Posterior cingulate gyrus (tissue), 11 donors: ENCODE measurements at regions not wholly inside any gene's neighbourhood (a gene's known extent, or its start where the extent isn't known, plus 50 kb on each side); places are given as distances from the start of the nearest gene placed in this dataset.
"Not testable (repeated sequence)": the region's sequence is repeated elsewhere in the genome, so short reads cannot be mapped to it uniquely, and the experiment has no call there.

Experiments
- DNase-seq, 10 donors: peaks; one replicate each; pipeline versions ENCODE4 v3.0.0 to v3.0.0-alpha.2; 2020 to 2021; ENCODE audit warnings: mixed read lengths in 3 of 10
- intact Hi-C: fragments of 100-400 bp; cut with DNase I; formaldehyde crosslinking; loops from one replicate; pipeline ENCODE4 v1.15.1; 2023

DNA sequence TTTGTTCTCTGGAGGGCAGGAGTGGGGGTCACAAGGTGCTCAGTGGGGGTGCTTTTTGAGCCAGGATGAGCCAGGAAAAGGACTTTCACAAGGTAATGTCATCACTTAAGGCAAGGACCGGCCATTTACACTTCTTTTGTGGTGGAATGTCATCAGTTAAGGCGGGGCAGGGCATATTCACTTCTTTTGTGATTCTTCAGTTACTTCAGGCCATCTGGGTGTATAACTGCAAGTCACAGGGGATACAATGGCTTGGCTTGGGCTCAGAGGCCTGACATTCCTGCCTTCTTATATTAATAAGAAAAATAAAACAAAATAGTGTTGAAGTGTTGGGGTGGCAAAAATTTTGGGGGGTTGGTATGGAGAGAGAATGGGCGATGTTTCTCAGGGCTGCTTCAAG is 841.8 kb downstream of the SLITRK5 start:
- DNase-seq, intact Hi-C loops: not testable (repeated sequence)

DNA sequence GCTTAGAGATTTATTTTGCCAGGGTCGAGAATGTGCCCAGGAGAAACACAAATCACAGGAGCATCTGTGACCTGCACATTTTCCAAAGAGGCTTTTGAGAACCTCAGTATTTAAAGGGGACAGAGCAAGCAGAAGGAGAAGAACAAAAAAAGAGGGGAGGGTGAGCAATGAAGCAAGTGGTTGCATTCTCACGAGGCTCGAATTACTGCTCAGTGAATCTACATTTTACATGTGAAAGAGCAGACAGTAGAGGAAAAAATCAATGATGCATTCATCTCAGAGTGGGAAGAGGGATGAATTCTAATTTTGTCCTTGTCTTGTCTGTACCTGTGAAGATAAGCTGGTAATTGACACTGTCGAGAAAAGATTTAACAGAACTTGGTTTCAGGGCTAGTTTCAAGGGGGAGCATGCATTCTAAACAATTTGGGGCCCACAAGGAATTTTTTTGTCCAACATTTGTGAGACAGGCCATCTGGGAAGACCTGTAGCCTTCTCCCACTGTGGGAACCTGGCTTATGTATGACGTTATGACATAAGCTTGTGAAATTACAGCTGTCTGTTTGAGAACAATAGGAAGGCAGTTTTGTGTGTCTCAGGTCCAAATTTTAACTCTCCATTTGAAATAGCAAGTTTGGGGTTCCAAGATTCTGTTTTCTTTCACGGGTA is 855.1 kb downstream of the SLITRK5 start:
- no peak for DNase-seq
- intact Hi-C loops = no loop called here

DNA sequence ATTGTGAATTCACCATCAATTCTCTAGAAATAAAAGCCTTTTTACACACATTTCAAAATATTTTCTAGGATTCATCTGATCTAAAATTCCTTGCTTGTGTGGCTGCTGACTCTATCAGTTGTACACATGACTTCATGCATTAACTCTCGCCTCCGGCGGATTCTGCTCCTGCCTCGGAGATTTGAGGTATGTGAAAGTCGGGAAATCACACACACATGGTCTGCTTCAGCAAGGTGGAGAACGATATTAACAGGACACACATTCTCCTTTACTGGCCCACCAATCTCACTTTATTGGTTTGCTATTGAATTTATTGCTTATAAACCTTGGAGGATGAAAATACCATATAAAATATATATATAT is 855.7 kb downstream of the SLITRK5 start:
- intact Hi-C loops = no loop called here

DNA sequence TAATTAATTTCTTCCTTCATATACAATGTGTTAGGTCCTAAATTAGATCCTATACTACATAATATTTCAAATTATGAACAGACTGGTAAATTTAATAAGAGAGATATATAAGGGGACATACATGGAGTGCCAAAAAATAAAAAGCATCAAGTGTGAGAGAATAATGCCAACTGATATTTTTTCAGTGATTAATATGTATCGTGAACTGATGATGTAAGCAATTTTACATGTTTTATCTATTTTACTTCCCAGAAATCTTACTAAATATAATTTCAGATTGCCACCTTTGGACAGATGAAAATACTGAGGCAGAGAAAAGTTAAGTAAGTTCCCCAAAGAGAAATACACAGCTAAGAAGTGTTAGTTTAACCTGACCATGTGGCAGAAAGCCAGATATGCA is 870.8 kb downstream of the SLITRK5 start:
- intact Hi-C loops = no loop called here
- DNase-seq = no peak

More for the DNA sequence above, 855.7 kb downstream of the SLITRK5 start:
- no peak for DNase-seq

DNA sequence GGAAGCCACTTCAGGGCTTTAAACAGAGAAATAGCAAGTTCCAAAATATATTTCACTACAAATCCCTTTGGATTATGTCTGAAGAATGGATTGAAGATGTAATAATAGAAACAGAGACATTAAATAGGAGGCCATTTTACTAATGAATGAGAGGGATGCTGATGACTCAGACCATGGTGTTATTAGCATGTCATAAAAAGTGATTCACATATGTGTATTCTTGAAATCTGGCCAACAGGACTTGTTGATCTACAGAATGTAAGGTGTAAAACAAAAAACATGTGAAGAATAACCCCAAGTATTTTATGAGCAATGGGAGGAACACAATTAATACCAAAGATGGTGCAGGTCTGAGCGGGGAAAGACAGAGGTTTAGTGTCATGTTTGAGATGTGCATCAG is 873.7 kb downstream of the SLITRK5 start:
- DNase-seq = no peak
- intact Hi-C loops = no loop called here

DNA sequence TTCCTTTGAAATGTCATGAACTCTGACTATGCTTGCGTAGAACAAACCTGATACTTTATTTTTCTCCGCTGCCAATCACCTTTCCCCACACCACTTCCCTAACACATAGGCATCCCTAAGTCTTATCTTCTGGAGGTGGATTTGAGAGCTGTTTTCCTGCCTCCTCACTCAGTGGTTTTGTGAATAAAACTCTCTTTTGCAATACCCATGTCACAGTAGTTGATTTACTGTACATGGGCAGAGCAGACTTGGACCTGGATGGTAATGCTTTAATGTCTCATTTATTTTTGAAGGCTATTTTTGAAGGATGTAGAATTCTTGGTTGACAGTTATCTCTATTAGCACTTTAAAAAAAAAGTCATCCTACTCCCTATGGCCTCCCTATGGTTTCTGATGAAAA is 881.8 kb downstream of the SLITRK5 start:
- no peak for DNase-seq
- intact Hi-C loops = no loop called here

DNA sequence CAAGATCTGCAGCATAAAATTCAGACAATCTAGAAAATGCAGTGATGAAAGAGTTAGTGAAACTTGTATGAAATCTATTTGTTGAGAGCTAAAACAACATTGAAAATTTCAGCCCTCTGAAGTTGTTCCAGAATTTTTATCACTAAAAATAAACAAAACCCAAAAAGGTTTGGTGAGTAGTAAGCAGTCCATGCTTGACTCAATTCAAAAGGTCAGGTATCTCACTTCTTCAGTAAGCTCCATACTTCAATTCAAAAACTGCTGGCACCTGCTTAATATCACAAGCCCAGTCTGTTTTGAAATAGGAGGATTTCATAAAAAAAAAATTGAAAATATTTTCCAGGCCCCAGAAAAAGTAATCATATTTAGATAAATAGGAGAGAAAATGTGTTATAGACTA is 894.4 kb downstream of the SLITRK5 start:
- intact Hi-C loops = no loop called here
- no peak for DNase-seq

DNA sequence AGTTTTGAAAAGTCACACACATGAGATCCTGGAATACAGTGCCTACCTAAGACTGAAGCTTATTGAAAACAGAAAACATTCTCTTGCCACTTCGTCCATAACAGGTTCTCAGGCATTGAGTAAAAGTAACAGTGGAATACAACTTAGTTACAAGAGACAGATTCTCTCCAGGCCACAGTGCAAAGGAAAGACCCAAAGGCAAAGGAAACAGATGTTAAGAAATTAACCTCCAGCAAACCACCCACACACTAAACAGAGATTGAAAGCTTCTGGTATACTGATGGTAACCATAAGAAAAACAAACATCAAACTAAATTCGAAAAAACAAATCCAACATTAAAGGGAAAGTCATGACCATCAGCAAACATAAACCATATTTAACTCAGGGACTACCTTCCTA is 914.7 kb downstream of the SLITRK5 start:
- no peak for DNase-seq

DNA sequence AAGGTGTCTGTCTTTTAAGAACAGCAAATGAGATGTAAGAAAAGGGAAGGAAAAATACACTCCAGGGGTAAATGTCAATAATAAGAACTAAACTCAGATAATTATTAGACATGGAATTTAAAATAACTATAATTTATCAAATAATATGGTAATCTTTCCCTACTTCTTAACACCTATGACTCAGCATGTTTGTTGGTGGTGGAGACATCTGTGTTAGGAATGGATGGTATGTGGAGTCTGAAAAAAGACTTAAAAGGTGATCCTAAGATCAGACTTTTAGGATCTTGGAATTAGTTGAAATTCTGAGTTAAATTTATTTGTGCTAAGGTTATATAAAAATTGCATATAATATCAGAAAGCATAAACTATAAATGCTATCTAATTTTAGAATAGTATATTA is 915.1 kb downstream of the SLITRK5 start:
- no peak for DNase-seq
- intact Hi-C loops = no loop called here

More for the DNA sequence above, 914.7 kb downstream of the SLITRK5 start:
- intact Hi-C loops = no loop called here

DNA sequence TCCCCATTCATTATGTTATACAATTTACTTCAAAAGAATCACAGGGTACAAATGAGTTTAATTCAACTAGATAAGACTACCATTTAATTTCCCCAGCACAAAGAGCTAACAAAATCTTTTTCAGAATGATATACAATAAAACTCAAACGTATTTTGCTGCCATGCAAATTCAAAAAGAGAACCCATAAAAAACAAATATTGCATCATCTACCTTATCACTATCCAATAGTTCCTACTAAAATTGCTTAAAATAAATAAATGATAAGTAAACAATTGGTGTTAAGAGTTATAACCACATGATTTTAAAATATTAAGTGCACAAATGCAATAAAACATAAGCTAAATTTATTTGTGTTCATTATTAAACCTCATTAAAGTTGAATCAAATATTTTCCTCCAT is 919.4 kb downstream of the SLITRK5 start:
- no peak for DNase-seq
- intact Hi-C loops = no loop called here

DNA sequence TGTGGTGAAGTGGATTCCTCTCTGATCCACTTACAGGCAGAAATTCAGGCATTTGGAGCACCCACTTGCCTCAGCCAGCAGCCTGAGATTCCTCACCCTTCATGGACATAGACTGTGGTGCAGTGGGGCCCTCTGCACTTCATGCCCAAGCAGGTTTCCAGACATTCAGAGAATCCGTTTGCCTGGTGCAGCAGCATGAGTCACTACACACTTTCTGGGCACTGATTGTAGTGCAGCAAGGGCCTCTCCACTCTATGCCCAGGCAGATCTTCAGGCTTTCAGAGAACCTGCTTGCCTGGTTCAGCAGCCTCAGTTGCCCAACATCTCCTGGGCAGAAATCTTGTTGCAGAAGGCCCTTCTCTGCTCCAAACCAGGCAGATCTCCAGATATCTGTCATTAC is 920.9 kb downstream of the SLITRK5 start:
- intact Hi-C loops = no loop called here
- DNase-seq = peak in 2 of 10 donors; percentile 26 to 32

DNA sequence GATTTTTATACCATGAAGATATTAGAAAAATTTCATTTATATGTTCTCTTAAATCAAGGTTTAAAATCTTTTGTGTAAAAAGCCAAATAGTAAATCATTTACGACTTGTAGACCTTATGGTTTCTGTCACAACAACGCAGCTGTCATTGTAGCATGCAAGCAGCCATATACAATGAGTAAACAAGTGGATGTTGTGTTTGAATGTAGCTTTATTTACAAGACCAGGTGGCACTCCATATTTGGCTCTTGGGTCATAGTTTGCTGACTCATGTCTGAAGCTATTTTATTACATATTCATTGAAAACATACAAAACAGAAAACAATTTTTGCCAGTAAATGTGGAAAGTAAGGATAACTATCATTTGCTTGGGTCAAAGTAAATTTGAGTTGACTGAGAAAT is 930.8 kb downstream of the SLITRK5 start:
- no peak for DNase-seq
- intact Hi-C loops = no loop called here

DNA sequence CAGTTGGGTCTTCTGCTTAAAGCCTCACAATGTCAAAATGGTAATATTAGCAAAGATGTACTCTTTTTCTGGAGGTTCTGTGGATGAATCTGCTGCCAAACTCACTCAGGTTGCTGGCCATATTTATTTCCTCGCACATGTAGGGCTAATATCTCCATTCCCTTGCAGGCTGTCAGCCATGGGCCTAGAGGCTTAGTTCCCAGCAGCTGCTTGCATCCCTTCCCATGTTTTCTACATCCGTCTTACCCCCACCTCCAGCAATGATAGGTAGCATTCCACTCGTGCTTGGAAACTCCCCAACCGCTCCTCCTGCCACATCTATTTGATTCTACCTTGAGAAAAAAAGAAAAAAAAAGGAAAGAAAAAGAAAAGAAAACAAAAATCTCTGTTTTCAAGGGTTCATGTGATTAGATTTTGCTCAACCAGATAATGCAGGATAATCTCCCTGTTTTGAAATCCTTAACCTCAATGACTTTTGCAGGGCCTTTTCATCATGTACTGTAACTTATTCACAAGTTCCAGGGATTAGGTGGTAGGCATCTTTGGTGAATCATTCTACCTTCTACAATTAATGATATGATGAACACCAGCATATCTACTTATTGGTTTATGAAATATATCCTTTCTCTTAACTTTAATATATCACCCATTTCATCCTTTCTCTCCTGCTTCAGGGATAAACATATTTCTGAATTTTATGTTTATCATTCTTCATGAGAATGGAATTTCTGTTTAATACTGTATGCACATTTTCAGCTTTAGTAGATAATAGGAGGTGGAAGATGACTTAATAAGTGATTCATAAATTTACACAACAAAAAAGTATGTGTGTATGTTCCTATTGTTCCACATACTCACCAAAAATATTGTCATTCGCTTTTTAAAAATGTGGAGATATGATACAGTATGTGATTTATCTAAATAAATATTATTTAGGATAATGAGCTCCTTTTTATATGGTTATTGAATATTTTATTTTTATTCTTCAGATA is 931.9 kb downstream of the SLITRK5 start:
- intact Hi-C loops = no loop called here
- DNase-seq = no peak

DNA sequence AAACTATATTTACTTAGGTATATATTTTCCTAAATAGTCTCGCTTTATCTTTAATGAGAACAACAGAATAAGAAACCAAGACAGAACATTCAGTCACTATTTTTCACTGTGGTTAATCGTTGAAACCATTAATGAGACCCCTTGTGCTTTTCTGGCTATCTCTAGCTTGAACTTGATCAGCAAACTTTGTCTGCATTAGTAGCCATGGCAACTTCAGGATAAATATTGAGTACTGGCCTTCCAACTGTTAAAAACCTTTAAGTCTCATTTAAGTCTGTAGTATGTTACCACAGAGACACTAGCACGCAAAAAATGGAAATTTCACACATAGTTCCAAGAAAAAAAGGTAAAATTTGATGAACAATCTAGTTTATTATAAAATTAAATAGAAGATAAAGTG is 946.0 kb downstream of the SLITRK5 start:
- DNase-seq = no peak
- intact Hi-C loops = no loop called here

DNA sequence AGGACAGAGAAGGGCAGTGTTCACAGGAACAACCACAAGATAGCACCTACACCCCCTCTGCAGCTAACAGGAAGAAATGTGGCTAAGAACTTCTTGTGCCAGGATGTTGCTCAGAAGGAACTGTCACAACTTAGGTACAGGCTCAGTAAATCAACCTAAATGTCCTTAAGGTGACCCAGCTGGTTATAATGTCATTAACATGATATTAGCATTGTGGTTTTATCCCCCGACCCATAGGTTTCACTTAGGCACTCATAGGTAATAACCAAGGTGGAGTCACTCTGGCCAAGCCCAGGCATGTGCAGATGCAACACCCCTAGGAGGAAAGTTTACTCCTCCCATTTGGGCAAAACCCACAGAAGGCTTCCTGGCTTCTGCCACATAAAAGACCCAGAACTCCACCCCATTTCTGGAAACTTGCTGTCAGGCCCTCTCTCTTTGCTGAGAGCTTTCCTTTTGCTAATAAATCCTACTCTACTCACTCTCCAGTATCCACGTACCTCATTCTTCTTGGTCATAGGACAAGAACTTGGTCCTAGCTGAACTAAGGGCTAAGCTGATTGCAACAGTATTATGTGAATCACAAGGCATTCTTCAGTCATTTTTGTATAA is 951.3 kb downstream of the SLITRK5 start:
- intact Hi-C loops = no loop called here
- no peak for DNase-seq

DNA sequence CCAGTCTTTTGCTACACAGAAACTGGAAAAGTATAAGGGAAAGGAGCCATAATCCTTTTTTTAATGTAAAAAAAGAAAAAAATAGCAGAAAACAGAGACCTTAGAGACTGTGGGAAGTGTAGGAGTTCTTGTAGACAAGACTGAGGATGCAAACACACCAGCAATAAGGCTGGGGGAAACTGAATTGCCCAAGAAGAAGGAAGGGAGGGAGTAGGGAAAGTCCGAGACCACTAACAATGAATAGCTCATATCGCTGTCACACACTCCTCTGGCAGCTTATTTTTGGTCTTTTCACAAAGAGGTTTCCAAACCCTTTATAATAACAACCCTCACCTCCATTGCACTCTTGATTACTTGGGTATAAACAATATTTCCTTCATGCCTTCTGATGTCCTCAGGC is 952.0 kb downstream of the SLITRK5 start:
- intact Hi-C loops = no loop called here
- no peak for DNase-seq

DNA sequence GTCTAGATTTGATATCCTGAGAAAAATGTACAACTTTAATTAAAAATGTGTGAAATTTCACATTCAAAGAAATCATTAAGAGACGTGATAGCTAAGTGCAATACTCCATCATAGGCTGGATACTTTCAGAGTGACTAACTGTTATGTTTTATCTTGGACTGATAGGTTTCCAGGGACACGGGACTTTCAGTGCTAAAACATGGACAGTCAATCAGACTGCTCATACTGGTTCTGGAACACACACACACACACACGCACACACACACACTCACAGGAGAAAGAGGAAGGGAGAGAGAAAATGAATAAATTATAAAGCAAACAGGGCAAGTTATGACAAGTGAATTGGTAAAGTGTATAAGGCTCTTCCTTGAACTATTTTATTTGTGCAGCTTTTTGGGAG is 955.9 kb downstream of the SLITRK5 start:
- intact Hi-C loops = no loop called here
- DNase-seq = no peak

DNA sequence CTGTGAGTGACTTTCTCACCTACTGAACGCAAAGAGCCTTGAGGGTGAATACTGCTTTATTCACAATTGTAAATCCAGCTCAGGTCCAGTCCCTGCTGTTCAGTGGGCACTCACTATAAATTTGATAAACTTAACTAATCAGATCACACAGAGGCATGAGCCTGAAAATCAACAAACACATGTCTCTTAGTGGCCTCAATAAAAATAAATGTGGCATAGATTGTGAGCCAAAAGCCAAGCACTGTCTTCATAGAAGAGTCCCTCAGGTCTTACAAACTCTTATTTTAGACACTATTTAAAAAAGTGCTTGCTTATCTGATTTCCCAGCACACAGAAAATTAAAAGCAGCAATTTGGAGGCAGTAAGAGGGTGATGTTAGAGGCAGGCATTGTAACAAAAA is 957.7 kb downstream of the SLITRK5 start:
- DNase-seq = no peak
- intact Hi-C loops = no loop called here

DNA sequence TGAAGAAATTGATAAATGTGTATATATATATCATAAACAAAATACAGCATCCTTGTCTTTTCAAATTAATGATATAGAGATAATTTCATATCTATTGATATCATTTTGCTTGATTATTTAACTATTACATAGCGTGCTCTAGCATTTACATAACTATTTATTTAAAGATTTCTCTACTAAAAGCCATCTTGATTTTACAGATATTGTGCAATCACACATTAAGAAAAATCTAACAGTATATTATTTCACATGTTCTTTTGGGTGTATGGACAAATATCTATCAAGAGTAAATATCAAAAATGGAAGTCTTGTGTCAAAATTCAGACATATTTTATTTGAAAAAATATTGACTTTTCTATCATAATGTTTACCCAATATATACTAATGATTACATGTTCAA is 966.8 kb downstream of the SLITRK5 start:
- DNase-seq = no peak
- intact Hi-C loops = no loop called here

DNA sequence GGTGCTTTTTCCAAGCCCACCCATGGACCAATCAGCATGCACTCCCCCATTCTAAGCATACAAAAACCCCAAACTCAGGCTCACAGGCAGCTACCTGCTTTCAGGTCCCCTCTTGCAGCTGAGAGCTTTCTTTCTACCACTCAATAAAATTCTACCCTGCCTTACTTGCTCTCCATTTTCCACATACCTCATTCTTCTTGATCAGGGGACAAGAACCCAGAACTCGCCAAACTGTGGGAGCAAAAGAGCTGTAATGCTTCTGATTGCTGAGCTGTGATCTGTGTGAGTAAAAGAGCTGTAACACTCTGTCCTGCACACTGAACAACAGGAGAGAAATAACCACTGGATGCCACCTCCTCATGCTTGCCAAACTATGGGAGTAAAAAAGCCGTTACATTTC is 972.1 kb downstream of the SLITRK5 start:
- intact Hi-C loops = no loop called here
- DNase-seq = no peak

DNA sequence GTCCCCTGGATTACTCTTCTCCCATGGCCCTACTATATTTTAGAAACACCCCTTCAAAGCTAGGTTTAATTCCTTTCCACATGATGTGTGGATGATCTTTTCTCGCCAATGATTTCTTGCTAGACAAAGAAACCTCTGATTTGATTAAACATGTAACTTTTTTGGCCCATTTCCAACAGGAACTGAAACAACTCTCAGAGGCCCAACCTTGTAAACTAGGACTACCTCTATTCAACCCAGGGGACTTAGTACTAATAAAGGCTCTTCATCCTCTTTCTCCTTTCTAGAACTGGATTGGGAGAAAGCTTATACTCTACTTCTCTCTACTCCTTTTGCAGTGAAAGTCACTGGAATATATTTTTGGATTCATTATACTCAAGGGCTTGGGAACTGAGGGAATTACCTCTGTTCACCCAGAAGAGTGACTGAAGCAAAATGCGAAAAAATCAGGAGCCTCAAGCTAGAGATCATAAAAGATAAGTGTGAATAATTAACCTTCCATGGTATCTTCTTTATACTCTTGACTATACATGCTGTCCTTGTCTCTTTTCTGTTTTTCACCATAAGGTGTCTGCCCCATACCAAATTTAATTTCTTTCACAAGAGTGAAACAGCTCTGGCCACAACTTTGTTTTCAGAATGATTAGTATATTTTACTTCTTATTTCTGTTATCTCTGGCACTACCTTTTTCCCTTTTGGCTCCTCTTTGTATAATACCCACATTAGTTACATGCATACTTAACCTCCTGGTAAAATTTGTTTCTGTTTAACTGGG is 977.6 kb downstream of the SLITRK5 start:
- DNase-seq = no peak
- intact Hi-C loops = no loop called here
